WTC11 (cell line): ENCODE measurements at regions not wholly inside any gene's neighbourhood (a gene's known extent, or its start where the extent isn't known, plus 50 kb on each side); places are given as distances from the start of the nearest gene placed in this dataset.

Experiments used
- ATAC-seq: fragments of 200-7000 bp; cut with Tn5 transposase; 2 replicates; pipeline ENCODE4 v1.10.0; 2021; ENCODE audit warnings: mild to moderate bottlenecking, moderate library complexity
- CTCF ChIA-PET: fragments of 300-600 bp; sonication (Branson Sonifier 250); formaldehyde crosslinking; loops from one replicate; lab custom pipeline; 2021; ENCODE audit warnings: antibody characterized with exemption; lab: Charles Lee
- POLR2A ChIA-PET: fragments of 350-600 bp; sonication (Branson Sonifier 250); formaldehyde crosslinking; loops from one replicate; lab custom pipeline; 2021; ENCODE audit warnings: antibody characterized with exemption; lab: Charles Lee
- DNase-seq: peaks from one replicate; pipeline ENCODE4 v3.0.0; 2021; ENCODE audit warnings: low spot score
- H3K27ac Mint-ChIP-seq: 2 replicates; pipeline ENCODE4 v1.8.0; 2021; ENCODE audit warnings: mixed read lengths
- H3K27me3 Mint-ChIP-seq: 2 replicates; pipeline ENCODE4 v1.8.0; 2021; ENCODE audit warnings: low read depth, mild to moderate bottlenecking, moderate library complexity, mixed read lengths
- H3K36me3 Mint-ChIP-seq: 2 replicates; pipeline ENCODE4 v1.8.0; 2021; ENCODE audit warnings: mixed read lengths
- H3K4me1 Mint-ChIP-seq: 2 replicates; pipeline ENCODE4 v1.8.0; 2022; ENCODE audit warnings: mixed read lengths
- H3K4me3 Mint-ChIP-seq: 2 replicates; pipeline ENCODE4 v1.8.0; 2021; ENCODE audit warnings: mild to moderate bottlenecking, moderate library complexity, mixed read lengths
- H3K9me3 Mint-ChIP-seq: 2 replicates; pipeline ENCODE4 v1.8.0; 2021; ENCODE audit warnings: mixed read lengths
- CTCF ChIP-seq: fragments of 200-600 bp; IDR thresholded peaks from 2 replicates; pipeline ENCODE4 v1.8.0; 2022; ENCODE audit warnings: antibody characterized with exemption
- FOXJ3 ChIP-seq: sonication (generic); formaldehyde crosslinking; IDR thresholded peaks from 2 replicates; pipeline ENCODE4 v1.9.0; 2021; ENCODE audit warnings: missing genetic modification reagents, mild to moderate bottlenecking, borderline replicate concordance
- FOXK1 ChIP-seq: sonication (generic); formaldehyde crosslinking; IDR thresholded peaks from 2 replicates; pipeline ENCODE4 v1.8.0; 2022; ENCODE audit warnings: mild to moderate bottlenecking, moderate library complexity, missing genetic modification reagents
- HMGXB4 ChIP-seq: sonication (generic); formaldehyde crosslinking; IDR thresholded peaks from 2 replicates; pipeline ENCODE4 v1.8.1; 2023; ENCODE audit warnings: mild to moderate bottlenecking, moderate library complexity, missing genetic modification reagents
- JUN ChIP-seq: sonication (generic); formaldehyde crosslinking; IDR thresholded peaks from 2 replicates; pipeline ENCODE4 v1.8.0; 2023; ENCODE audit warnings: mild to moderate bottlenecking, missing genetic modification reagents
- MYBL2 ChIP-seq: sonication (generic); formaldehyde crosslinking; IDR thresholded peaks from 2 replicates; pipeline ENCODE4 v1.8.1; 2023; ENCODE audit warnings: mild to moderate bottlenecking, moderate library complexity, missing genetic modification reagents
- NR1H2 ChIP-seq: sonication (generic); formaldehyde crosslinking; IDR thresholded peaks from 2 replicates; pipeline ENCODE4 v1.9.0; 2021; ENCODE audit warnings: mild to moderate bottlenecking, moderate library complexity, missing genetic modification reagents
- PREB ChIP-seq: sonication (generic); formaldehyde crosslinking; IDR thresholded peaks from 2 replicates; pipeline ENCODE4 v1.8.1; 2022; ENCODE audit warnings: mild to moderate bottlenecking, missing genetic modification reagents, moderate library complexity, borderline replicate concordance
- RORB ChIP-seq: fragments of 250-450 bp; sonication (Bioruptor Pico); IDR thresholded peaks from 2 replicates; pipeline ENCODE4 v1.9.0; 2021; ENCODE audit warnings: mild to moderate bottlenecking
- SMAD4 ChIP-seq: sonication (generic); formaldehyde crosslinking; IDR thresholded peaks from 2 replicates; pipeline ENCODE4 v1.8.0; 2022; ENCODE audit warnings: mild to moderate bottlenecking, missing genetic modification reagents
- TCF7 ChIP-seq: sonication (generic); formaldehyde crosslinking; IDR thresholded peaks from 2 replicates; pipeline ENCODE4 v1.8.0; 2022; ENCODE audit warnings: mild to moderate bottlenecking, low read depth, missing genetic modification reagents, moderate library complexity
- TEAD4 ChIP-seq: sonication (generic); formaldehyde crosslinking; IDR thresholded peaks from 2 replicates; pipeline ENCODE4 v1.8.0; 2022; ENCODE audit warnings: mild to moderate bottlenecking, missing genetic modification reagents
- ZBTB21 ChIP-seq: sonication (generic); formaldehyde crosslinking; IDR thresholded peaks from 2 replicates; pipeline ENCODE4 v1.8.1; 2023; ENCODE audit warnings: mild to moderate bottlenecking, missing genetic modification reagents, borderline replicate concordance
- ZBTB43 ChIP-seq: sonication (generic); formaldehyde crosslinking; IDR thresholded peaks from 2 replicates; pipeline ENCODE4 v1.8.1; 2023; ENCODE audit warnings: mild to moderate bottlenecking, missing genetic modification reagents
- ZNF317 ChIP-seq: sonication (generic); formaldehyde crosslinking; IDR thresholded peaks from 2 replicates; pipeline ENCODE4 v1.8.1; 2023; ENCODE audit warnings: low read depth, mild to moderate bottlenecking, moderate library complexity, missing genetic modification reagents, borderline replicate concordance
- ZNF396 ChIP-seq: fragments of 250-450 bp; sonication (Bioruptor Pico); IDR thresholded peaks from 2 replicates; pipeline ENCODE4 v1.8.0; 2021; ENCODE audit warnings: mild to moderate bottlenecking, moderate library complexity, borderline replicate concordance
- ZNF423 ChIP-seq: fragments of 250-450 bp; sonication (Bioruptor Pico); IDR thresholded peaks from 2 replicates; pipeline ENCODE4 v2.1.2; 2022; ENCODE audit warnings: mild to moderate bottlenecking, moderate library complexity
- ZNF512 ChIP-seq: sonication (generic); formaldehyde crosslinking; IDR thresholded peaks from 2 replicates; pipeline ENCODE4 v1.8.1; 2022; ENCODE audit warnings: missing genetic modification reagents, borderline replicate concordance
- ZNF532 ChIP-seq: fragments of 250-450 bp; sonication (Bioruptor Pico); IDR thresholded peaks from 2 replicates; pipeline ENCODE4 v1.9.0; 2021; ENCODE audit warnings: mild to moderate bottlenecking, borderline replicate concordance
- ZSCAN18 ChIP-seq: fragments of 250-450 bp; sonication (Bioruptor Pico); IDR thresholded peaks from 2 replicates; pipeline ENCODE4 v2.1.2; 2022; ENCODE audit warnings: mild to moderate bottlenecking, moderate library complexity

- Mint-ChIP-seq H3K27me3 (no peaks in the 10 kb centered on the region; the same call in none of the 2 replicates), H3K36me3 (no peaks in the 10 kb centered on the region), H3K4me3 (no peak overlapping the region), H3K4me1 (peaks cover 17% of the 10 kb centered on the region), H3K9me3 (no peaks in the 10 kb centered on the region), H3K27ac (no peak overlapping the region)
- no peak for TF ChIP-seq TCF7 (CRISPR knock-in tag)
- no peak for TF ChIP-seq CTCF
- no peak for TF ChIP-seq RORB (CRISPR knock-in tag)
- TF ChIP-seq JUN (CRISPR knock-in tag): no peak
- TF ChIP-seq ZBTB21 (CRISPR knock-in tag): no peak
- no peak for TF ChIP-seq ZNF396 (CRISPR knock-in tag)
- CTCF ChIA-PET: interaction anchor here (1.0 to 1.1 kb wide), 3 partner anchors 17 to 67 kb away, joined by 3 read pairs; no protein-coding TSS in a partner anchor
- DNase-seq: no peak
- peak; percentile 45; the same call in 1 of the 2 replicates for ATAC-seq
- POLR2A ChIA-PET: no interaction called here
These were observed 66.1 kb upstream of the WNT4 start for GRCh38 chr1:22208973-22209378.

GRCh38 chr1:22210176-22210575 lies 67.3 kb upstream of the WNT4 start:
- Mint-ChIP-seq H3K4me3 (no peak overlapping the region), H3K27me3 (no peaks in the 10 kb centered on the region; the same call in none of the 2 replicates), H3K9me3 (no peaks in the 10 kb centered on the region), H3K4me1 (peaks cover 17% of the 10 kb centered on the region), H3K36me3 (no peaks in the 10 kb centered on the region), H3K27ac (no peak overlapping the region)
- CTCF ChIA-PET: interaction anchor here (1.3 to 1.5 kb wide), 2 partner anchors 16 to 65 kb away, joined by 3 to 7 read pairs; no protein-coding TSS in a partner anchor
- POLR2A ChIA-PET: no interaction called here
- TF ChIP-seq FOXK1 (CRISPR knock-in tag): no peak
- no peak for TF ChIP-seq TEAD4
- no peak for TF ChIP-seq ZSCAN18
- TF ChIP-seq ZNF532 (CRISPR knock-in tag): no peak
- no peak for TF ChIP-seq ZNF317 (CRISPR knock-in tag)
- TF ChIP-seq MYBL2 (CRISPR knock-in tag): no peak
- TF ChIP-seq SMAD4 (CRISPR knock-in tag): no peak
- TF ChIP-seq HMGXB4 (CRISPR knock-in tag): no peak
- no peak for TF ChIP-seq ZNF512 (CRISPR knock-in tag)
- TF ChIP-seq FOXJ3 (CRISPR knock-in tag): no peak
- TF ChIP-seq ZBTB43 (CRISPR knock-in tag): no peak
- TF ChIP-seq PREB (CRISPR knock-in tag): no peak
- no peak for TF ChIP-seq NR1H2 (CRISPR knock-in tag)
- no peak for TF ChIP-seq ZNF423
- ATAC-seq (no peak), DNase-seq (no peak)
